Osteoblast (primary cell): ENCODE measurements at regions not wholly inside any gene's neighbourhood (a gene's known extent, or its start where the extent isn't known, plus 50 kb on each side); places are given as distances from the start of the nearest gene placed in this dataset.

ENCODE experiments used
- DNase-seq: peaks from one replicate; pipeline ENCODE4 v3.0.0; 2011; ENCODE audit warnings: low spot score, mixed read lengths; ENCODE audit not compliant: insufficient read length; ENCODE audit errors: missing footprints
- H2AFZ ChIP-seq: 2 replicates; pipeline ENCODE4 v1.6.0; 2011; ENCODE audit warnings: mild to moderate bottlenecking, low read length
- H3K27ac ChIP-seq: 2 replicates; pipeline ENCODE4 v1.5.1; 2011; ENCODE audit warnings: mild to moderate bottlenecking, low read depth, low read length, moderate library complexity
- H3K27me3 ChIP-seq: 2 replicates; pipeline ENCODE4 v1.6.0; 2012; ENCODE audit warnings: mild to moderate bottlenecking, control low read depth, inconsistent platforms, low read length, moderate library complexity; ENCODE audit not compliant: insufficient read depth
- H3K36me3 ChIP-seq: 2 replicates; pipeline ENCODE4 v1.5.1; 2011; ENCODE audit warnings: mild to moderate bottlenecking, low read length, control low read depth, moderate library complexity; ENCODE audit not compliant: insufficient read depth
- H3K4me1 ChIP-seq: 2 replicates; pipeline ENCODE4 v1.5.1; 2011; ENCODE audit warnings: mild to moderate bottlenecking, low read length, control low read depth, moderate library complexity; ENCODE audit not compliant: insufficient read depth
- H3K4me2 ChIP-seq: 2 replicates; pipeline ENCODE4 v1.6.0; 2011; ENCODE audit warnings: mild to moderate bottlenecking, low read length; ENCODE audit not compliant: insufficient read depth
- H3K4me3 ChIP-seq: fragments of 200-600 bp; sonication (generic); 3 replicates; pipeline ENCODE4 v1.5.1; 2012; ENCODE audit warnings: mild to moderate bottlenecking, low read length, inconsistent platforms; ENCODE audit not compliant: insufficient read depth
- H3K79me2 ChIP-seq: 2 replicates; pipeline ENCODE4 v1.6.0; 2012; ENCODE audit warnings: mild to moderate bottlenecking, low read length, control low read depth, inconsistent platforms; ENCODE audit not compliant: insufficient read depth
- H3K9me3 ChIP-seq: 2 replicates; pipeline ENCODE4 v1.5.1; 2011; ENCODE audit warnings: low read depth, low read length, control low read depth
- H4K20me1 ChIP-seq: 2 replicates; pipeline ENCODE4 v1.6.0; 2012; ENCODE audit warnings: mild to moderate bottlenecking, low read length, control low read depth; ENCODE audit not compliant: insufficient read depth
- TF ChIP-seq, protein P1 (sequence below): IDR thresholded peaks from 2 replicates; pipeline ENCODE4 v1.5.1; 2011; ENCODE audit warnings: mild to moderate bottlenecking, low read depth, low read length, moderate library complexity; ENCODE audit errors: extremely low read depth

DNA sequence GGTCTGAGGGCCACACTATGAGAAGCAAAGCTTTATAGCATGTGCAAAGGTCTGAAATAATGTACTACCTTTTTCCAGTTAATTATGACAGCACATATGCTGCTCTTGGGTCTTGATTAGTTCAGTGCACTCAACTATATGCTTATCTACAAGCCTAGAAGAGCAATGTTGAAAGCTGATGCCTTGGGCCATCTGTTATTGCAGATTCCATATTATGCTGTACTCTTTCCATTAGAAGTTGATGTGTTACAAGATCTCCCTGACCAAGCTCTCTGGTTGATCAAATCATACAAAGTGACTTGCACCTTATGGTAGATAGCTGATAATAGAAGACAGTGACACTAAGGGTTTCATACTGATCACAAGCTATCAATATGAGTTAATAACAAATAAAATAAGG, 327.3 kb downstream of the FRK start:
- no peak overlapping the region for H3K4me3 ChIP-seq
- no peaks in the 10 kb centered on the region for H3K27me3 ChIP-seq
- TF ChIP-seq, protein P1, sequence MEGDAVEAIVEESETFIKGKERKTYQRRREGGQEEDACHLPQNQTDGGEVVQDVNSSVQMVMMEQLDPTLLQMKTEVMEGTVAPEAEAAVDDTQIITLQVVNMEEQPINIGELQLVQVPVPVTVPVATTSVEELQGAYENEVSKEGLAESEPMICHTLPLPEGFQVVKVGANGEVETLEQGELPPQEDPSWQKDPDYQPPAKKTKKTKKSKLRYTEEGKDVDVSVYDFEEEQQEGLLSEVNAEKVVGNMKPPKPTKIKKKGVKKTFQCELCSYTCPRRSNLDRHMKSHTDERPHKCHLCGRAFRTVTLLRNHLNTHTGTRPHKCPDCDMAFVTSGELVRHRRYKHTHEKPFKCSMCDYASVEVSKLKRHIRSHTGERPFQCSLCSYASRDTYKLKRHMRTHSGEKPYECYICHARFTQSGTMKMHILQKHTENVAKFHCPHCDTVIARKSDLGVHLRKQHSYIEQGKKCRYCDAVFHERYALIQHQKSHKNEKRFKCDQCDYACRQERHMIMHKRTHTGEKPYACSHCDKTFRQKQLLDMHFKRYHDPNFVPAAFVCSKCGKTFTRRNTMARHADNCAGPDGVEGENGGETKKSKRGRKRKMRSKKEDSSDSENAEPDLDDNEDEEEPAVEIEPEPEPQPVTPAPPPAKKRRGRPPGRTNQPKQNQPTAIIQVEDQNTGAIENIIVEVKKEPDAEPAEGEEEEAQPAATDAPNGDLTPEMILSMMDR, result no peak
- no peaks in the 10 kb centered on the region for H3K79me2 ChIP-seq
- H4K20me1 ChIP-seq, result no peaks in the 10 kb centered on the region
- no peak overlapping the region for H3K27ac ChIP-seq
- no peaks in the 10 kb centered on the region for H3K9me3 ChIP-seq
- H3K4me1 ChIP-seq, result no peaks in the 10 kb centered on the region
- no peaks in the 10 kb centered on the region for H3K36me3 ChIP-seq
- no peak overlapping the region for H2AFZ ChIP-seq
- no peak for DNase-seq
- H3K4me2 ChIP-seq, result no peak overlapping the region

DNA sequence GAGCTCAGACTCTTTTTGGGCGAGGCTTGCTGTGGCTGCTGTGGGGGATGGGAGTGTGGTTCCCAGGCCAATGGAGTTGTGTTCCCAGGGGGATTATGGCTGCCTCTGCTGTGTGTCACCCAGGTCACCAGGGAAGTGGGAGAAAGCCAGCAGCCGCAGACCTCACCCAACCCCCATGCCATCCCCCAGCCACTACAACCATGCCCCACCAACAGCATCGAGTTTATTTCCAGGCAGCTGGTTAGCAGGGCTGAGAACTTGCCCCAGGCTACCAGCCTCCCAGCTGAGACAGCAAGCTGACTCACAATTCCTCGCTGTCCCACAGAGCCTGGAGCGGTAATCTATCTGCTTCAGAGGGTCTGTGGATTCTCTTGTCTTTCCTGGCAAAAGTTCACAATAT, 331.7 kb downstream of the FRK start:
- H3K4me1 ChIP-seq, result no peaks in the 10 kb centered on the region
- no peaks in the 10 kb centered on the region for H4K20me1 ChIP-seq
- H3K4me3 ChIP-seq, result no peak overlapping the region
- no peaks in the 10 kb centered on the region for H3K9me3 ChIP-seq
- H3K4me2 ChIP-seq, result no peak overlapping the region
- no peak for DNase-seq
- no peak overlapping the region for H2AFZ ChIP-seq
- H3K36me3 ChIP-seq, result no peaks in the 10 kb centered on the region
- no peaks in the 10 kb centered on the region for H3K79me2 ChIP-seq
- no peak overlapping the region for H3K27ac ChIP-seq
- H3K27me3 ChIP-seq, result no peaks in the 10 kb centered on the region
- TF ChIP-seq, protein P1, result no peak

DNA sequence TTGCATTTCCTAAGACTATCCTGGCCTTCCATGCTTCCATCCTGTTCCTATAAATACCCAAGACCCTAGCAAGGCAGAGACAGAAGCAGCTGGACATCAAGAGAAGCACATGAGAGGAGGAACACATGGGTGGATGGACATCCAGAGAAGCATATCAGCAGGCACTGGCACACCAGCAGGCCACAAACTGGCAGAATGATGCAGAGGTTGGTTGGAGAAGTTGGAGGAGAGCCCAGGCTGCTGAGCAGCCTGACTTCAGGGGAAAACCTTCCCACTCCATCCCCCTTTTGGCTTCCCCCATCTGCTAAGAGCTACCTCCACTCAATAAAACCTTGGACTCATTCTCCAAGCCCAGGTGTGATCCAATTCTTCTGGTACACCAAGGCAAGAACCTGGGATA, 332.5 kb downstream of the FRK start:
- Histone ChIP-seq H3K4me2 (no peak overlapping the region), H2AFZ (no peak overlapping the region), H3K79me2 (no peaks in the 10 kb centered on the region), H3K27me3 (no peaks in the 10 kb centered on the region), H4K20me1 (no peaks in the 10 kb centered on the region), H3K4me1 (no peaks in the 10 kb centered on the region), H3K27ac (no peak overlapping the region), H3K4me3 (no peak overlapping the region), H3K9me3 (no peaks in the 10 kb centered on the region), H3K36me3 (no peaks in the 10 kb centered on the region)
- TF ChIP-seq, protein P1, result no peak
- DNase-seq, result no peak

DNA sequence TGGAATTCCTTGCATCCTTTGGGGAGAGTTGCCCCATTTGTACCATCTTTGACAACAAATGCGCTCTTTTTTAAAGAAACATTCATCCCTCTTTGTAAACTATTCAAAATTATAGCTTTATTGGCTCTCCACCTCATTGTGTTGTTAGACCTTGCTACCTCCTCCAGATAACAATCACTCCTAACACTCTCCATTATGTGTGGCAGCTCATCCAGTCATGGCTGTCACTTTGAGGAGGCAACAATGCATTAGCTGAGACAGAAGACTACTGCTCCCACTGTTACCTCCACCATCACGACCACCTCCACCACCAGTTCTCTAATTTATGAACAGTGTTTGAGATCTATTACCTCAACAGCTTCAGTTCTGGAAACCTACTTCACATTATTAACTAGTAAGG, 339.1 kb downstream of the FRK start:
- Histone ChIP-seq H3K79me2 (no peaks in the 10 kb centered on the region), H3K27ac (no peak overlapping the region), H4K20me1 (no peaks in the 10 kb centered on the region), H3K4me2 (no peak overlapping the region), H3K4me3 (no peak overlapping the region), H3K27me3 (no peaks in the 10 kb centered on the region), H3K4me1 (no peaks in the 10 kb centered on the region), H2AFZ (no peak overlapping the region), H3K9me3 (no peaks in the 10 kb centered on the region), H3K36me3 (no peaks in the 10 kb centered on the region)
- TF ChIP-seq, protein P1, result no peak
- no peak for DNase-seq
